Left lung (tissue), 4 donors: ENCODE measurements at regions not wholly inside any gene's neighbourhood (a gene's known extent, or its start where the extent isn't known, plus 50 kb on each side); places are given as distances from the start of the nearest gene placed in this dataset.

Experiments used
- ATAC-seq: fragments of 200-7000 bp; cut with Tn5 transposase; one replicate; pipeline ENCODE4 v1.9.1; 2020; ENCODE audit warnings: moderate library complexity
- DNase-seq, 4 donors: peaks; one replicate each; pipeline ENCODE4 v3.0.0-alpha.2; 2013 to 2020
- H3K27ac ChIP-seq, 2 donors: fragments of 200-600 bp; sonication (generic) in 1 of 2; one replicate each; pipeline versions ENCODE4 v1.5.0 to v1.8.0; 2020 to 2021
- H3K27me3 ChIP-seq, 2 donors: fragments of 200-600 bp; sonication (generic) in 1 of 2; one replicate each; pipeline versions ENCODE4 v1.5.0 to v1.8.0; 2020 to 2021
- H3K36me3 ChIP-seq, 2 donors: fragments of 200-600 bp; sonication (generic) in 1 of 2; one replicate each; pipeline versions ENCODE4 v1.5.0 to v1.8.0; 2020 to 2021
- H3K4me1 ChIP-seq, 2 donors: fragments of 200-600 bp; one replicate each; pipeline ENCODE4 v1.8.0; 2021
- H3K4me3 ChIP-seq, 2 donors: fragments of 200-600 bp; sonication (generic) in 1 of 2; one replicate each; pipeline versions ENCODE4 v1.5.0 to v1.8.0; 2020 to 2021; ENCODE audit warnings: mild to moderate bottlenecking in 1 of 2
- H3K9me3 ChIP-seq, 2 donors: fragments of 200-600 bp; sonication (generic) in 1 of 2; one replicate each; pipeline versions ENCODE4 v1.5.0 to v1.8.0; 2020 to 2021
- intact Hi-C, 2 donors: fragments of 100-400 bp; cut with DNase I; formaldehyde crosslinking; loops; one replicate each; pipeline versions ENCODE4 v1.11.2 to v1.14.2; 2022
- TF ChIP-seq, protein P1 (sequence below), 2 donors: fragments of 200-600 bp; sonication (generic) in 1 of 2; IDR thresholded peaks; one replicate each; pipeline versions ENCODE4 v1.5.0 to v1.8.0; 2021; ENCODE audit warnings: antibody characterized with exemption in 2 of 2
- donor health status: DM: no; HTN: yes; CAD: no.
- donor health status: DM: no; HTN: no; CAD: no.

DNA sequence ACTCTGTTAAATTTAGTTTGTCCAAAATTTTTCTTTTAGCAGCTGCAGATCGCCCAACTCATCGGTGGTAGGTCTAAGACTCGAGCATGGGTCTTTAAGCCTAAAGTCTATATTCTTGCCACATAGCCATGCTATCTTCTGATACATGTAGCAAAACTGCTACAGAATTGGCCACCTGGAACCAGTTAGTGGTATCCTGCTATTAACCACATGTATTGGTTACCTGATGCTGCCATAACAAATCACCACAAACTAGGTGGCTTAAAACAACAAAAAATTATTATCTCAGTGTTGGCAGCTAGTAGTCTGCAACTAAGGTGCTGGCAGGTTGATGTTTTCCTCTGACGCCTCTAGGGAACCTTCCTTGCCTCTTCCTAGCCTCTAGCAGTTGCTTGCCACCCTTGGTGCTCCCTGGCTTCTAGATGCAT lies 96.7 kb upstream of the PIK3CG start:
- TF ChIP-seq, protein P1, sequence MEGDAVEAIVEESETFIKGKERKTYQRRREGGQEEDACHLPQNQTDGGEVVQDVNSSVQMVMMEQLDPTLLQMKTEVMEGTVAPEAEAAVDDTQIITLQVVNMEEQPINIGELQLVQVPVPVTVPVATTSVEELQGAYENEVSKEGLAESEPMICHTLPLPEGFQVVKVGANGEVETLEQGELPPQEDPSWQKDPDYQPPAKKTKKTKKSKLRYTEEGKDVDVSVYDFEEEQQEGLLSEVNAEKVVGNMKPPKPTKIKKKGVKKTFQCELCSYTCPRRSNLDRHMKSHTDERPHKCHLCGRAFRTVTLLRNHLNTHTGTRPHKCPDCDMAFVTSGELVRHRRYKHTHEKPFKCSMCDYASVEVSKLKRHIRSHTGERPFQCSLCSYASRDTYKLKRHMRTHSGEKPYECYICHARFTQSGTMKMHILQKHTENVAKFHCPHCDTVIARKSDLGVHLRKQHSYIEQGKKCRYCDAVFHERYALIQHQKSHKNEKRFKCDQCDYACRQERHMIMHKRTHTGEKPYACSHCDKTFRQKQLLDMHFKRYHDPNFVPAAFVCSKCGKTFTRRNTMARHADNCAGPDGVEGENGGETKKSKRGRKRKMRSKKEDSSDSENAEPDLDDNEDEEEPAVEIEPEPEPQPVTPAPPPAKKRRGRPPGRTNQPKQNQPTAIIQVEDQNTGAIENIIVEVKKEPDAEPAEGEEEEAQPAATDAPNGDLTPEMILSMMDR (IDR thresholded peaks at IDR 0.05), result no peak
- DNase-seq (no peak), ATAC-seq (no peak)
- Histone ChIP-seq H3K27ac (peak overlapping the region in 1 of 2 donors; percentile 20), H3K9me3 (no peaks in the 10 kb centered on the region), H3K4me3 (no peak overlapping the region), H3K4me1 (peaks cover 0 to 20% of the 10 kb centered on the region in 2 donors), H3K36me3 (no peaks in the 10 kb centered on the region), H3K27me3 (no peaks in the 10 kb centered on the region)
- intact Hi-C loops, result no loop called here

DNA sequence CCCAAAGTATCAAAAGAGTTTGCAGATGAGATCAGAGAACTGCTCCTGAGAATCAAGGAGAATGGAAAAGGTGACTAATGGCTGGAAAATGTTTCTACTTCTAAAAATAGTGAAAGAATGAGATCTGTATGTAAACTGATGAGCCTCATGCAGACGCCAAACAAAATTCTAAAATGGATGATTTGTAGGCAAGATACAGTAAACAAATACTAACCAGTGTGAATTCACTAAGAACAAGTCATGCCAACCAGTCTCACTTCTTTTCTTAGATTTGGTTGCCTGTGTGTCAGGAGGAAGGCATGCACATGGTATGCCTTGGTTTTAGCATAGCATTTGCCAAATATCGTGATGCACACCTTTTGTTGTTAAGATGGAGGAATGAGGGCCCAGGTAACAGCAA lies 94.9 kb upstream of the PIK3CG start:
- ATAC-seq (no peak), DNase-seq (no peak)
- H3K9me3 ChIP-seq, result no peaks in the 10 kb centered on the region
- intact Hi-C loops, result no loop called here
- peaks cover 0 to 20% of the 10 kb centered on the region in 2 donors for H3K4me1 ChIP-seq
- H3K27me3 ChIP-seq, result no peaks in the 10 kb centered on the region
- H3K27ac ChIP-seq, result no peak overlapping the region
- H3K36me3 ChIP-seq, result no peaks in the 10 kb centered on the region
- TF ChIP-seq, protein P1 (IDR thresholded peaks at IDR 0.05), result no peak
- H3K4me3 ChIP-seq, result no peak overlapping the region

DNA sequence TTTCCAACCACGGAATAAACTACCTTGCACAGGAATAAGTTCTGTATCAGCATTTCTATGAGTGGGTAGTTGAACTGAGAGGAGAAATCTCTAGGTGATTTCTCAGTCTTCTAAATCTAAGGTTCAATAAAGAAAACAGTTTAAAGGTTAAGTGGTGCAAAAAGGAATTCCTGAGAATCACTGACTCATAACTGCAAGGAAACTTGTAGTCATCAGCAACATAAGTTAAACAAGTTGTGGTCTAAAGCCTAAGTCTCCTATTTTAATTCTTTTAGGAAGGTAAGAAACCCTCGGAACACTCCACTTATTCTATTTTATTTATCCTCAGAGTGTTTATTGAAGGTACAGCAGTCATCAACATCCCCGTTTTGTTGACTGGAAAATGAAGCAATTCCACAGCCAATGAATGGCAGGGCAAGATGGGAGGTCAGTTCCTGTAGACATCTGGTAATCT lies 92.4 kb upstream of the PIK3CG start:
- no peak overlapping the region for H3K4me3 ChIP-seq
- H3K4me1 ChIP-seq, result peaks cover 0 to 14% of the 10 kb centered on the region in 2 donors
- H3K36me3 ChIP-seq, result no peaks in the 10 kb centered on the region
- peak overlapping the region in 1 of 2 donors; percentile 26 for H3K27ac ChIP-seq
- H3K27me3 ChIP-seq, result no peaks in the 10 kb centered on the region
- TF ChIP-seq, protein P1 (IDR thresholded peaks at IDR 0.05), result no peak
- ATAC-seq, result peak; percentile 45
- intact Hi-C loops, result no loop called here
- H3K9me3 ChIP-seq, result no peaks in the 10 kb centered on the region
- DNase-seq, result no peak

DNA sequence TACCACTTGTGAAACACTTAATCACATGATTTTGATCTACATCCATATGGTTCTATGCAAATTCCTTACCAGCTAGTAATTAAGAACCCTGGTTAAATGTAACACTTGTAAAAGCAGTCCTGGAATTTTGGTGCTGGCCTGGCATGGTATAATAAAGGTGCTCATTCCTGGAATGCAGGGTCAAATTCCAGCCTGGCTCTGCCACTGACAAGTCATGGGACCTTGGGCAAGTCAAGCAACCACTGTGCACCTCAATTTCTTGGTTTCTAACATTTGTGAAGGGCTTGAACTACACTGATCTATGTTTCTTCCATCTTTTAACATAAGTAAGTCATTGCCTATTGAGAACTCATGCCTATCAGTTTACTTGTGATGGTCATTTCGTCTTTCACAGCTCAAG lies 91.9 kb upstream of the PIK3CG start:
- Histone ChIP-seq H3K4me1 (peaks cover 0 to 9% of the 10 kb centered on the region in 2 donors), H3K27me3 (no peaks in the 10 kb centered on the region), H3K36me3 (no peaks in the 10 kb centered on the region), H3K4me3 (no peak overlapping the region), H3K27ac (peak overlapping the region in 1 of 2 donors; percentile 26), H3K9me3 (no peaks in the 10 kb centered on the region)
- TF ChIP-seq, protein P1 (IDR thresholded peaks at IDR 0.05), result no peak
- ATAC-seq (no peak), DNase-seq (no peak)
- intact Hi-C loops, result no loop called here

DNA sequence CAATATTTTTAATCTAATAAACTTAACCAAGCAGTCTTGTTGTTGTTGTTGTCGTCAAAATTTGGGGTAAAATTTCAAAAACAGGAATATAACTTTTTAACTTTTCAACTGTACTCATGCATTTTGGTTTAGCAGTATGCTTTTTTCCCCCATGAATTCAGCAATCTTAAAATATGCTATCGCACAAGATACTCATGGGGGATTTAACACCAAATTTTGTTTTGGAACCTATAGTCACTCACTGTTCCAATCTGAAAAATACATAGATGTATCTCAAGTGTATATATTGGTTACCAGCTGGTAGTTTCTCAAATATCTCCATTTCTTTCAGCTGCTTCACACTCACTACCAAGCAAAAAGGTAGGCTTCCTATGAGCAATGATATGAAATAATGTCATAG lies 91.4 kb upstream of the PIK3CG start:
- ATAC-seq, result no peak
- H3K9me3 ChIP-seq, result no peaks in the 10 kb centered on the region
- no peak overlapping the region for H3K4me3 ChIP-seq
- H3K27ac ChIP-seq, result no peak overlapping the region
- TF ChIP-seq, protein P1 (IDR thresholded peaks at IDR 0.05), result no peak
- no peak for DNase-seq
- intact Hi-C loops, result no loop called here
- H3K27me3 ChIP-seq, result no peaks in the 10 kb centered on the region
- H3K4me1 ChIP-seq, result peaks cover 0 to 8% of the 10 kb centered on the region in 2 donors
- H3K36me3 ChIP-seq, result no peaks in the 10 kb centered on the region
